OCI-LY3 (cell line): ENCODE measurements at regions not wholly inside any gene's neighbourhood (a gene's known extent, or its start where the extent isn't known, plus 50 kb on each side); places are given as distances from the start of the nearest gene placed in this dataset.

Source experiments
- H2AFZ ChIP-seq: fragments of 200-600, 300-600 bp; shearing (Covaris generic); 2 replicates; pipeline ENCODE4 v1.6.0; 2014; ENCODE audit warnings: antibody characterized with exemption, low read depth, low read length
- H3K27ac ChIP-seq: fragments of 200-600, 300-600 bp; sonication (generic); 2 replicates; pipeline ENCODE4 v1.5.1; 2014; ENCODE audit warnings: mild to moderate bottlenecking, low read length, moderate library complexity, mixed read lengths
- H3K27me3 ChIP-seq: fragments of 200-600, 300-600 bp; sonication (generic); 2 replicates; pipeline ENCODE4 v1.6.1; 2014; ENCODE audit warnings: low read depth, low read length, mixed read lengths
- H3K36me3 ChIP-seq: fragments of 200-600, 300-600 bp; sonication (generic); replicated peaks from 2 replicates; pipeline ENCODE3; 2014; ENCODE audit warnings: low read depth, low read length, mixed read lengths
- H3K4me1 ChIP-seq: fragments of 300-600, 200-600 bp; sonication (generic); 2 replicates; pipeline ENCODE4 v1.6.1; 2014; ENCODE audit warnings: low read length, mixed read lengths
- H3K4me2 ChIP-seq: fragments of 200-600, 300-600 bp; sonication (generic); 2 replicates; pipeline ENCODE4 v1.6.1; 2014; ENCODE audit warnings: low read length, mixed read lengths
- H3K4me3 ChIP-seq: fragments of 300-600, 200-600 bp; sonication (generic); 2 replicates; pipeline ENCODE4 v1.5.1; 2014; ENCODE audit warnings: antibody characterized with exemption, mild to moderate bottlenecking, low read length, moderate library complexity
- H3K79me2 ChIP-seq: fragments of 300-600, 200-600 bp; shearing (Covaris generic); 2 replicates; pipeline ENCODE4 v1.6.1; 2014; ENCODE audit warnings: mild to moderate bottlenecking, low read length, mixed read lengths
- H3K9ac ChIP-seq: fragments of 300-600, 200-600 bp; shearing (Covaris generic); 2 replicates; pipeline ENCODE4 v1.6.0; 2014; ENCODE audit warnings: mild to moderate bottlenecking, low read length, moderate library complexity
- H3K9me3 ChIP-seq: fragments of 200-600, 300-600 bp; shearing (Covaris generic); 2 replicates; pipeline ENCODE4 v1.6.1; 2014; ENCODE audit warnings: low read length, mixed read lengths; ENCODE audit not compliant: insufficient read depth
- H4K20me1 ChIP-seq: fragments of 200-600, 300-600 bp; sonication (generic); 2 replicates; pipeline ENCODE4 v1.6.1; 2016; ENCODE audit warnings: low read length, mixed read lengths; ENCODE audit not compliant: insufficient read depth
- EZH2phosphoT487 ChIP-seq: fragments of 200-600 bp; shearing (Covaris generic); IDR thresholded peaks from 2 replicates; pipeline ENCODE4 v1.6.1; 2018; ENCODE audit warnings: antibody characterized with exemption, mixed run types, low read depth
- TF ChIP-seq, protein P1 (sequence below): fragments of 200-600, 300-600 bp; sonication (generic); IDR thresholded peaks from 2 replicates; pipeline ENCODE4 v1.5.1; 2014; ENCODE audit warnings: antibody characterized with exemption, low read length, low read depth

DNA sequence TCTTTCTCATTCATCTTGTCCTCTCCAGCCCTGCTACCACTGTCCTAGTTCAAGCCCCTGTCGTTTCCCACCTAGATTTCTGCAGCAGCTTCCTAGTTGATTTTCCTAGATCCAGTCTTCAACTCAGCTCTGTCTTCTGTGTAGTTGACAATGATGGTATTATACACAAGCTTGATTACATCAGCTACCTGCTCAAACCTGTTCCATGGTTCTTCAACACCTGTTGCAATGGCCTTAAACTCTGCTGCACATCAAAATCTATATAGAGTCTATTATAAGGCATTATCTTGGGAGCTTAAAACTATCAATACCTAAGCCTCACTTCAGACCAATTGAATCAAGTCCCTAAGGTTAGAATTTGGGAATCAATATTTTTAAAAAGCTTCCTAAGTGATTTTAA is 71.7 kb upstream of the PELI2 start:
- TF ChIP-seq, protein P1, sequence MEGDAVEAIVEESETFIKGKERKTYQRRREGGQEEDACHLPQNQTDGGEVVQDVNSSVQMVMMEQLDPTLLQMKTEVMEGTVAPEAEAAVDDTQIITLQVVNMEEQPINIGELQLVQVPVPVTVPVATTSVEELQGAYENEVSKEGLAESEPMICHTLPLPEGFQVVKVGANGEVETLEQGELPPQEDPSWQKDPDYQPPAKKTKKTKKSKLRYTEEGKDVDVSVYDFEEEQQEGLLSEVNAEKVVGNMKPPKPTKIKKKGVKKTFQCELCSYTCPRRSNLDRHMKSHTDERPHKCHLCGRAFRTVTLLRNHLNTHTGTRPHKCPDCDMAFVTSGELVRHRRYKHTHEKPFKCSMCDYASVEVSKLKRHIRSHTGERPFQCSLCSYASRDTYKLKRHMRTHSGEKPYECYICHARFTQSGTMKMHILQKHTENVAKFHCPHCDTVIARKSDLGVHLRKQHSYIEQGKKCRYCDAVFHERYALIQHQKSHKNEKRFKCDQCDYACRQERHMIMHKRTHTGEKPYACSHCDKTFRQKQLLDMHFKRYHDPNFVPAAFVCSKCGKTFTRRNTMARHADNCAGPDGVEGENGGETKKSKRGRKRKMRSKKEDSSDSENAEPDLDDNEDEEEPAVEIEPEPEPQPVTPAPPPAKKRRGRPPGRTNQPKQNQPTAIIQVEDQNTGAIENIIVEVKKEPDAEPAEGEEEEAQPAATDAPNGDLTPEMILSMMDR: no peak
- no peak for TF ChIP-seq EZH2phosphoT487
- Histone ChIP-seq H3K79me2 (no peaks in the 10 kb centered on the region), H3K4me3 (no peak overlapping the region), H4K20me1 (no peaks in the 10 kb centered on the region), H3K4me1 (no peaks in the 10 kb centered on the region), H3K27me3 (peaks cover 37% of the 10 kb centered on the region), H2AFZ (no peak overlapping the region), H3K27ac (no peak overlapping the region), H3K9ac (no peak overlapping the region), H3K36me3 (no peaks in the 10 kb centered on the region), H3K4me2 (no peak overlapping the region), H3K9me3 (no peaks in the 10 kb centered on the region)

- TF ChIP-seq, protein P1: no peak
- no peak for TF ChIP-seq EZH2phosphoT487
- Histone ChIP-seq H3K4me3 (no peak overlapping the region), H3K27me3 (peaks cover 41% of the 10 kb centered on the region), H3K9me3 (no peaks in the 10 kb centered on the region), H2AFZ (no peak overlapping the region), H3K36me3 (no peaks in the 10 kb centered on the region), H3K4me1 (no peaks in the 10 kb centered on the region), H3K4me2 (no peak overlapping the region), H3K27ac (no peak overlapping the region), H3K9ac (no peak overlapping the region), H3K79me2 (no peaks in the 10 kb centered on the region), H4K20me1 (no peaks in the 10 kb centered on the region)
Measured at GRCh38 chr14:56046996-56047395, 71.2 kb upstream of the PELI2 start.

GRCh38 chr14:56049536-56049935 is 68.7 kb upstream of the PELI2 start:
- Histone ChIP-seq H3K9ac (no peak overlapping the region), H3K79me2 (no peaks in the 10 kb centered on the region), H3K36me3 (no peaks in the 10 kb centered on the region), H3K4me2 (no peak overlapping the region), H3K4me1 (no peaks in the 10 kb centered on the region), H3K4me3 (no peak overlapping the region), H3K27ac (no peak overlapping the region), H3K27me3 (peaks cover 39% of the 10 kb centered on the region), H4K20me1 (no peaks in the 10 kb centered on the region), H2AFZ (no peak overlapping the region), H3K9me3 (no peaks in the 10 kb centered on the region)
- TF ChIP-seq EZH2phosphoT487: no peak
- TF ChIP-seq, protein P1: no peak

GRCh38 chr14:56055511-56055910 is 62.7 kb upstream of the PELI2 start:
- Histone ChIP-seq H3K9ac (no peak overlapping the region), H3K4me1 (no peaks in the 10 kb centered on the region), H3K36me3 (no peaks in the 10 kb centered on the region), H3K9me3 (no peaks in the 10 kb centered on the region), H3K27ac (no peak overlapping the region), H3K4me2 (no peak overlapping the region), H3K27me3 (peaks cover 50% of the 10 kb centered on the region), H3K79me2 (no peaks in the 10 kb centered on the region), H2AFZ (no peak overlapping the region), H3K4me3 (no peak overlapping the region), H4K20me1 (no peaks in the 10 kb centered on the region)
- TF ChIP-seq EZH2phosphoT487: no peak
- TF ChIP-seq, protein P1: no peak
